GM18526 (cell line): ENCODE measurements at regions not wholly inside any gene's neighbourhood (a gene's known extent, or its start where the extent isn't known, plus 50 kb on each side); places are given as distances from the start of the nearest gene placed in this dataset.

Experiments
- POLR2A ChIP-seq: IDR thresholded peaks from 3 replicates; pipeline ENCODE4 v1.6.1; 2011; ENCODE audit not compliant: insufficient read length; ENCODE audit errors: extremely low read depth

DNA sequence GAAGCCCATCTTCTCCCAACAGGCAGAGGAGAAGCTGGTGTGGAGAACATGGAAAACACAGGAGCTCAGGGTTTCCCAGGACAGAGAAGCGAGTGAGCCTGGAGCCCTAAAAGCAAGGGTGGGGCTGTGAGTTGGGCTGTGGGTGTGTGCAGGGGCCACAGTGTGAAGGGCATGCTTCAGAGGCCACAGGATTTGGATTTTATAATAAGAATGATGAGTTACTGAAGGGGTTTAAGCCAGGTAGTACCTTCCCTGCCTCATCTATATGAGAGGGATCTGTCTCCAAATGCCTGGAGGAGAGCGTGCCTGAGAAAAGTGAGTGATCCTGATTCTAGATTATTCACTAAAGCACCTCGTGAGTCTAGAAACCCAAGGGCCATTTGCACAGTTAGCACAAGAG is 106.8 kb downstream of the VPREB1 start:
- TF ChIP-seq POLR2A = no peak

DNA sequence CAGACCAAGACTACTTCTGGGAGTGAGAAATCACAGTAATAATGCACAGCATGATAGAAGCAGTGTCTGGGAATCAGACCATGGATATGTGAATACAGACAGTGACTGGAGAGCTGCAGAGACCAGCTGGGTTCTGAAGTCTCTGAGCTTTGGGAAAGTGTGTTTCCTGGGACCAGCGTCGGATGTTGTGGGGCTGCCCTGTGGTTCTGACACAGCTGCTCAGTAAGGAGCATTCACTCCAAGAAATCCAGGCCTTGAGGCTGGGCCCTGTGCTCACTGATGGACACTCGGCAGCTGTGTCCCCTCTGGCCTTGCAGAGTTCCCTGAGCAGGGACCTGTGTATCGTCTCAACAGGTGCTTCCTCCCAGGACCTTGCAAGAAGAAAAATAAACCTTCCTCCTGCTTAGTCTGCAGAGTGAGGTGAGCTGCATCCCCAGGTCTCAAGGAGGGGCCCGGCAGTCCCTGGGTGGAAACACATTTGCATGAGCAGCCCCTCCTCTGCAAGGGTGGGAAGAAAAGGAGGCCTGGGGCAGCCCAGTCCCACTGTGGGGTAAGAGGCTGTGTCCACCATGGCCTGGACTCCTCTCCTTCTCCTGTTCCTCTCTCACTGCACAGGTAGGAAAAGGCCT is 107.9 kb downstream of the VPREB1 start:
- TF ChIP-seq POLR2A = no peak

DNA sequence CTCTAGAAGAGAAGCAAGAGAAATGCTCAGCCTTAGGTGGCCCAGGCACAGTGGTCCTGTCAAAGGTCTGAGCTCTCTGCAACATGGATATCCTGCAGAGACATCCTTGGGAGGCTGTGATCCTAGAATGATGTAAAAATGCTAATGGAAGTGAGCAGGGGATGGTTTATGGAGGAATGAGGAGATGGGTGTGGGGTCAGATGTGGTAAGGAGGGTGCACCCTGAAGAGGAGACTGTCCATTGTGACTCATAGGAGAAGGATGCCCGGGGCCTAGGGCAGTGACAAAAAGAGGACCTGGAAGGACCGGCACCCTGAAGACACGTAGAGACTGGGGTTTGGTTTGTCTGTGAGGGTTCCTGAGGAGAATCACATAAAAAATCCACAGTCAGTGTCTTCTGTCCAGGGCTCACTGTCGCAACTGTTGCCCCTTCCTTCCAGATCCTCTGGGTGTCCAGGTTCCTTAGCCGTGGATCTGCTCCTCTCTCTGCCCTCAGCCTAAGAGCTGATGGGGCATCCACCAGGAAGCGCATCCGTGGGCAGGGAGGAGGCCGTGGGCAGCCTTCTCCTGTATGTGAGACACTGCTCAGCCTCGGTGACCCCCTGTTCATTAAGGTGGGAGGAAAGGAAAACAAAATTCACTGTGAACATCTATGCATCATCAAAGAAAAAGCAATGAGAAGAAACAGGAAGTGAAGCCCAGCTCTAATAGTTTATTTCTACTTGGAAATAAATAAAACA is 110.7 kb downstream of the VPREB1 start:
- no peak for TF ChIP-seq POLR2A

DNA sequence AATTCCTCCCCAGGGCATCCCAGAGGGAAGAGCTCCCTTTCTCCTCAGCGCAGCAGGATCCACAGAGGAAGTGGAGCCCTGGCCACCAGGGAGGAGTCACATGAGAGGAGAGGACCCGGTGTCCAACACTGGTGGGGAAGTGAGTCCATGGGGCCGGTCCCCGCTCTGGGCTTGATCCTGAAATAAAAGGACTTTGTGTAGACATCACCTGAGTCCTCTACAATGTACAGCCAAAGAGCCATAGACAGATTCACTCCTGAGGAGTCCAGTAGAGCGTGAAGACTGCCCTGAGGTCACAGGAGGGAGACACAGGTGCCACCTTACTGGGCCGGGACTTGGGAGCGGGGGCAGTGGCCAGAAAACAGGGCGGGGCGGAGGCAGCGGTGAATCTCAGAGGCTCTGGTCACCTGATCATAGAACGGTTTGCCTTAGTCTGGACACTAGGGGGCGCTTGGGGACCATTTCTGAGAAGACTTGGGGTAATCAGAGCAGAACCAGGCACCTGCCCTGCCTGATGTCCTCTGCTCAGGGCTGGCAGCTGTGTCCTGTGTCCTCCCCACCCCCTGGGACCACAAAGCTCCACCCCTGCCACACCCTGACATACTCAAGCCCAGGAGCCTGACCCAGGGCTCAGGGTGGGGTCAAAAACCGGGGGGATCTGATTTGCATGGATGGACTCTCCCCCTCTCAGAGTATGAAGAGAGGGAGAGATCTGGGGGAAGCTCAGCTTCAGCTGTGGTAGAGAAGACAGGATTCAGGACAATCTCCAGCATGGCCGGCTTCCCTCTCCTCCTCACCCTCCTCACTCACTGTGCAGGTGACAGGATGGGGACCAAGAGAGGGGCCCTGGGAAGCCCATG is 112.7 kb downstream of the VPREB1 start:
- peak; percentile 60 for TF ChIP-seq POLR2A

DNA sequence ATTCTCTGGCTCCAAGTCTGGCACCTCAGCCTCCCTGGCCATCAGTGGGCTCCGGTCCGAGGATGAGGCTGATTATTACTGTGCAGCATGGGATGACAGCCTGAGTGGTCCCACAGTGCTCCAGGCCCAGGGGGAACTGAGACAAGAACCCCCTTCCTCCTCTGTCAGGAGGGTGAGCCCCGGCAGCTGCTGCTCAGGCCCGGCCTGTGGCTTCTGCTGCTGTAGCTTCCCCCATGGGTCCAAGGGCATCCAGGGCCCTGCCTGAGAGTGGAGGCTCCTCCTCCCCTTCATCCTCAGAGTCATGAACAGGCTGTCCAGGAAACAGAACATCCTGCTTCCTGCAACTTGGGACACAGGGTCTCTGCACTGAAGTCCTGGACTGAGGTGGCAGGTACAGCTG is 113.6 kb downstream of the VPREB1 start:
- no peak for TF ChIP-seq POLR2A

DNA sequence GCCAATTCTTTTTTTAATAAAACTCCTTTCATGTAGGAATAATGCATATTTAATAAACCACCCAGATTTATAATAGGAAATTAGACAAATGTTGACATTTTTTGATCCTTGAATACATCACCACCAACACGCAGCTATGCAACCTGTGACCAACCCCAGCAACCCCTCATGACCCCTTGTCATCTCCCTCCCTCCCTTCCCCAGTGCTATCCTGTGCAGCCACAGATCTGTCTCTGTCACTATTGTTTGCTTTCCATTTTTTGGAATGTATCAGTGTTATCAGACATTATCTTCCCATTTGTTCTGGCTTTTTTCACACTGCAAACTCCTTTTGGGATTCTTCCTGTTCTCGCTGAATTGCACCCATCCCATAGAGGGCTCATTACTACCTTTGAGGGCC is 114.1 kb downstream of the VPREB1 start:
- no peak for TF ChIP-seq POLR2A

DNA sequence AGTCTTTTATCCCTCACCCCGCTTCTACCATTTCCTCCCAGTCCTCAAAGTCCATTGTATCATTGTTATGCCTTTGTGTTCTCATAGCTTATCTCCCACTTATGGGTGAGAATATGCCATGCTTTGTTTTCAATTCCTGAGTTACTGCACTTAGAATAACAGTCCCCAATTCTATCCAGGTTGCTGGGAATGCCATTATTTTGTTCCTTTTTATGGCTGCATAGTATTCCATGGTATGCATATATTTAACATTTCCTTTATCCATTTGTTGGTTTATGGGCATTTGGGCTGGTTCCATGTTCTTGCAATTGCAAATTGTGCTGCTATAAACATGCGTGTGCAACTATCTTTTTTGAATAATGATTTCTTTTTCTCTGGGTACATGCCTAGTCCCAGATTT is 114.9 kb downstream of the VPREB1 start:
- TF ChIP-seq POLR2A = no peak

DNA sequence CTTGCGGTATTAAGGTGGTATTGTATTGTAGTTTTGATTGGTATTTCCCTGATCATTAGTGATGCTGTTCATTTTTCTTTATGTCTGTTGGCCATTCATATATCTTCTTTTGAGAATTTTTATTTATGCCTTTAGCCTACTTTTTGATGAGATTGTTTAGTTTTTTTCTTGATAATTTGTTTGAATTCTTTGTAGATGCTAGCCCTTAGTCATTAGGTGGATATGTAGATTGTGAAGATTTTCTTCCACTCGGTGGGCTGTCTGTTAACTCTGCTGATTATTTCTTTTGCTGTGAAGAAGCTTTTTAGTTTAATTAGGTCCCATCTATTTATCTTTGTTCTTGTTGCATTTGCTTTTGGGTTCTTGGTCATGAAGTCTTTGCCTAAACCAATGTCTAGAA is 115.4 kb downstream of the VPREB1 start:
- no peak for TF ChIP-seq POLR2A

DNA sequence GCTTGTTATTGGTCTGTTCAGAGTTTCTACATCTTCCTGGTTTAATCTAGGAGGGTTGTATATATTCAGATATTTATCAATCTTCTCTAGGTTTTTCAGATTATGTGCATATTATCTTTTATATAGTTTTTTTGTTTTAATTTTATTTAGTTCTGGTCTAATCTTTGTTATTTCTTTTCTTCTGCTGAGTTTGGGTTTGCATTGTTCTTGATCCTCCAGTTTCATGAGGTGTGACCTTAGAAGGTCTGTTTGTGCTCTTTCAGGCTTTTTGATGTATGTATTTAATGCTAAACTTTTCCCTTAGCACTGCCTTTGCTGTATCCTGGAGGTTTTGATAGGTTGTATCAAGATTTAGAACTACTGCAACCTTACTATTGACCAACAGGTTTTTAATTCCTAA is 117.7 kb downstream of the VPREB1 start:
- no peak for TF ChIP-seq POLR2A

DNA sequence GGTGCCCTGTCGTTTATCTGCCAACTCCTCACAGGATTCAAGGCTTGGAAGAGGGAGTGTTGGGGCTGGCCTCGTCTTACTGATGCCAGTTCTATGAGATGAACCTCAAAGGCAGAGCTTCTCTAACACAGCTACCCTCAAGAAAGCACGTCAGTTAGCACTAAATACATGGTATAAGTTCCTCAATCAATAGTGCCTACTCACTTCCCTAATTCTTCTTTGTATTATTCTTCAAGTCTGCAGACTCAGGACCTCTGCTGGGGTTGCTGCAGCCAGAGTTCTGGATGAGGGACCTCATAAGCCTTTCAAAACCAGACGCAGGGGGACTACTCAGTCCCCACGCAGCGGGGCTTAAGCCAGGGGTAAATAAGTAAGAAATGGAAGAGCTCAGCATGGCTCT is 118.3 kb downstream of the VPREB1 start:
- no peak for TF ChIP-seq POLR2A

DNA sequence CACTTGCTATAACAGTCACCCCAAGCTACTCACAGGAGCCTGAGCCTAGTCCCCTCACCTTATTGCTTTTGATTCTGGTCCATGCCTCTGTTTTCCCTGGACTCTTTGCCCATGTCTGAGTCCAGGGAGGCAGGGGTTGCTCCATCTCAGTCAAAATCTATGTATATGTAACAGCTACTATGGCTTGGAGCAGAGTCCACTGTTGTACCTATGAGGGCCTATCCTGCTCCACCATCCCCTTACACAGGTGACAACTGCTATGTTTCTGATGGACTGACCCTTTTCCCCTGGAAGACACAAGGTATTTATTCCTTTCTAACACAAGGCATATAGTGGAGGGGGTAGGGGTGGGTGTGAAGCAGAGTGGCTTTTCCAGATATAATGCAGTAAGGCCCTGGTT is 119.6 kb downstream of the VPREB1 start:
- TF ChIP-seq POLR2A = no peak

DNA sequence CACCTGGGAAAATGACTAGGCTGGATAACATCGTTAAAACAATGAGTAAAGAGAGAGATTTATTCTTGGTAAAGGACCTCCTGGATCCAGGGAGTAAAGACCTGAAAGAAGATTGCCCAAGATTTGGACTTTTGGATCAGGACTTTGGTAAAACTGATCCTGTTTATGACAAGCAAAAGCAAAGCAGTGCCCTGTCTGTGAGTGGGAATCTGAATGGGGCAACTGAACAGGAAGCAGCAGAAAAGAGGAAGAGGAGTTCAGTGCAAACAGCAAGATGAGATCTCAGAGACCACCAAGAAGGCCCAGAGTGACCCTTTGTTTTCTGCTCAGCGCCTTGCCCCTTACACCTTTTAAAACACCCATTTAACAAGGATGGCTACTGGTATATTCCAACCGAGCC is 122.0 kb downstream of the VPREB1 start:
- TF ChIP-seq POLR2A = no peak

DNA sequence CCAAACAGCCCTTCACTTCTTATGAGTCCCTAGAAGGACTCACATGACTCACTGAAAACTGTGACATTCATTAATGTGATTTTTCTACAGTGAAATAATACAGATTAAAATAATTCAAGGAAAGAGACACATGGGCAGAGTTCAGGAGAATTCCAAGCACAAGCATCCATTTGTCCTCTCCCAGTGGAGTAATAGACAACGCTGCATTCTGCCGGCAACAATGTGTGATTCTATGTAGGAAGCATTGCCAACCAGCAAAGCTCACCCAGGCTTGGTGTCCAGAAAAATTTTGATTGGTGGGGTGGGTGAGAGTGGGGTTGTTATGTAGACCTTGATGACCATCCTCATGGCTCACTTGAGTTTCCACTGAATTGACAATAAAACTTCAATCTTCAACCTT is 123.9 kb downstream of the VPREB1 start:
- no peak for TF ChIP-seq POLR2A

DNA sequence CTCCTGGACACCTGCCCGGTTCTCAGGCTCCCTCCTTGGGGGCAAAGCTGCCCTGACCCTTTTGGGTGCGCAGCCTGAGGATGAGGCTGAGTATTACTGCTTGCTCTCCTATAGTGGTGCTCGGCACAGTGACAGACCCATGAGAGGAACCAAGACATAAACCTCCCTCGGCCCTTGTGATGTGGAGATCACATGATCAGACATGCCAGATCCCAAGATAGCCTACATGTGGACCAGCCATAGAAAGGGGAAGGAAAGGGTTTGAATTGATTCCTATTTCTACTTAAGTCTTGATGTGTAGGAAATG is 125.3 kb downstream of the VPREB1 start:
- TF ChIP-seq POLR2A = no peak

DNA sequence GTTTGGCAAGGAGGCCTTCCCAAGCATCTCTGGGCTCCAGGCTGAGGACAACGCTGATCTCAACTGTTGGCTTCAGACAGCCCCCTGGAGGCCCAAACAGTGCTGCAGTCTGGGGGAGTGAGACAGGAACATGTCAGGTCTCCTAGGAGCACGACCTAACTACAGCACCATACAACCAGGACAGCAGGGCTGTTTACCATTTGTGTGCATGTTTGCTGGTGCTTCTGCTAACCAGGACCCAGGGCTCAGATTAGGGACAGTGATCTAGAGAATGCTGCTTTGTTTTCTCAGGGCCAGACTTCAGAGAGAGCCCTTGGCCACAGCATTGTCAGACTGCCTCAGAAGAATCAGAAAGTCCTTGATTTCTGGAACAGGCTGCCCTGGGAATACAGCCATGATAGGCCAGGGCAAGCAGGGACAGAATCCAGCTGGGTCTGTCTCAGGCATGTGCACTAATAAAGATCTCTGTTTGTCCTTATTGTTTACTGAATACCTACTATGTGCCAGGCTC is 126.5 kb downstream of the VPREB1 start:
- TF ChIP-seq POLR2A = no peak

DNA sequence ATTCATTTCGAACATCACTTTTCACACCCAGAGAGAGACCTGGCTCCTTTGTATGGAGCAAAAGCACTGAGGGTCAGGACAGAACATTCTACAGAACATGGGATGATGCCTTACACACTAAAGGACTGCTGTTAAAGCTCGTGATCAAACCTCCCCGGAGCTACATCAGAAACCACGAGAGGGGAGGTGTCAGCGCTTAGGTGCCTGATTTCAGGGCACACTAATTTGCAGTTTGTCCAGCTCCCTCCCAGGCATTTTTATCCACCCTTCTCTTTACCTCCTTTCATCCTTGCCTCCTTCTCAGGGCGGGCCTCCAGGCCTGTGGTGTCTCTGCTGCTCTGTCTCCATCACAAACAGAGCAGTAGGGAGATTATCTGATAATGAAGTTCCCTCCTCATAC is 127.5 kb downstream of the VPREB1 start:
- no peak for TF ChIP-seq POLR2A
